CD4-positive, alpha-beta T cell treated with Interleukin-15 for 4 hours (primary cell): ENCODE measurements at regions not wholly inside any gene's neighbourhood (a gene's known extent, or its start where the extent isn't known, plus 50 kb on each side); places are given as distances from the start of the nearest gene placed in this dataset.

ENCODE experiments used
- DNase-seq: peaks from one replicate; pipeline ENCODE4 v3.0.0-alpha.2; 2020; ENCODE audit warnings: low spot score

DNA sequence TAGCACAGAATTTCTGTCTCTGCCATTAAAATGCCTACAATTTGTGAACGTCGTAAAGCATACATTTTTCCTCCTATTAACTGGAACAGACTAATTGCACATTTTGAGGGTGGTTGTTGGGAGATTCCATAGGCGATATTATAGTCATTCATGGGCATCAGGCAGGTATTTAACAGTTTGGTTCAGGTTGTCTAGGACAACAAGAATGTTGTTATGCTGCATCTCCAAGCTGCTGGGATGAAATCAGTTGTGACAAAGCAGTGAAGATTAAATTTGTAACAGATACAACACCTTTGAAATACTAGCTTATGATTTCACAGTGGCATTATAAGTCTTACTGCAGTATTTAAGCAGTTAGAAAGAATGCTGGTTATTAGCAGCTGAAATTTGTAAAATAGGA lies 339.7 kb upstream of the PITX2 start:
- no peak for DNase-seq

- DNase-seq: no peak
These were observed 340.9 kb upstream of the PITX2 start for GRCh38 chr4:110963662-110964280.

DNA sequence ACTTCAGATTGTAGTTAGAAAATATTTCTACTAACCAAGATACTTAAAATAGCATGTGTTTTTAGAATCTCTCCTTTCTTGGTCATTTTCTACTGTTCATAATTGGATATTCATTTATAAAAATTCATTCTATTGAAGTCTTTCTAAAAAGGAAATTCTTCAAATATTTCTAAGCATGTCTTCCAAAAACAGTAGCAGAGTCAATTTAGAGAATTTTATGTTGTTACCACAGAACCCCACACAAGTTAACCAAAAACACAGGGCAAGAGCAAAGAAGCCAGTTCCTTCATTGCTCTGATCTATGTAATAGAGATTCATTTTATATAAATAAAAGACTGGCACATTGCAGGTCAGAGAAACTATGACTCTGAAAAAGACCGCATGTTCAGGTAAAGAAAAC lies 345.1 kb upstream of the PITX2 start:
- DNase-seq: no peak

DNA sequence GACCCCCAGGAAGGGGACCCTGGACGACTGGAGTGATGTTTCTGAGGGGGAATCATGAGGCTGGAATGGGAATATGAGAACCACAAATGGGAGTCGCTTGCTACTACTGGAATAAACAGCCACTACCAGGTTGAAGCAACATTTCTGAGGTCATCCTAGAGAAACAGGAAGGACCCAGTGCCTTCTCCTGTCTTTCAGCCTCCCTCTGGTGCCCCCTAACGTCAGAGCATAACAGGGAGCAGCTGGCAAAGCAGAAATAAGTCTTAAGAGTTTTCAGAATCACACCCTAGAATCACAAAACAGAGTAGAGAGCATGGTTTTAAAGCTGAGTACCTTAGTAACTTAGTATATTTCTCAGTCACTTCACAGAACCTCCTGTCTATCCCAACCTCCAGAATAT lies 347.8 kb upstream of the PITX2 start:
- DNase-seq: no peak

DNA sequence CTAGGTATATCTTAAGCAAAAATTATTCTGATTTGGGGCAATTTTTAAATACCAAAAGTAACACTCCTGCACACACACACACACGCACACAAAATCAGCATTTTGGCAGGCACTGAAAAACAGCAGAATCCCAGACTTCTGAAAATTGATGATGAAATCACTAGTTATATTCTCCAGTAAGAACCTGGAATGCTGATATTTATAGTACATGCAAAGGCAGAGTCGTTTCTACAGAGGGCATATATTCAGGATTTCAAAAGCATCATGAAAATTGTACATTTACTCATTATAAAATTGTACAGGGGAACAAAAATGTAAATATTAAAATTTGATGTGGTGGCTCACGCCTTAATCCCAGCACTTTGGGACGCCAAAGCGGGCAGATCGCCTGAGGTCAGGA lies 352.5 kb upstream of the PITX2 start:
- no peak for DNase-seq

DNA sequence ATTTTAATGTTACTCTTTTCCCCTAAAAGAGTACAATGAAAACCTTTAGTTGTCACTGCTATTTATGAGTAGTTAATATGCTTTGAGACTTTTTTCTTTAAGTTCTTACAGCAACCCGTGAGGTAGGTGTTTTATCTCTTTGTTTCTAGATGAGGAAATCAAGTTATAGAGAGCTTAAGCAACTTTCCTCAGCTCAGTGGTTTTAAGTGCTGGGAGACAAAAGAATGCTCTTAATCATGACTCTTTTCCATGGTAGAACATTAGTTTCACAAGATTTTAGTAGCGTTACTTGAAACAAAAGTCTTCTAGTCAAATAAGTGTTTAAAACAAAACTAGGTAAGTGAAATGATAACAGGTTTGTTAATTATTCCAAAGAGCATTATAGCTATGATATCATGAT lies 354.7 kb upstream of the PITX2 start:
- DNase-seq: no peak

GRCh38 chr4:110978761-110979160 lies 355.9 kb upstream of the PITX2 start:
- no peak for DNase-seq

GRCh38 chr4:110982486-110982885 lies 359.6 kb upstream of the PITX2 start:
- no peak for DNase-seq

- DNase-seq: no peak
These were observed 365.8 kb upstream of the PITX2 start for GRCh38 chr4:110988722-110989121.

DNA sequence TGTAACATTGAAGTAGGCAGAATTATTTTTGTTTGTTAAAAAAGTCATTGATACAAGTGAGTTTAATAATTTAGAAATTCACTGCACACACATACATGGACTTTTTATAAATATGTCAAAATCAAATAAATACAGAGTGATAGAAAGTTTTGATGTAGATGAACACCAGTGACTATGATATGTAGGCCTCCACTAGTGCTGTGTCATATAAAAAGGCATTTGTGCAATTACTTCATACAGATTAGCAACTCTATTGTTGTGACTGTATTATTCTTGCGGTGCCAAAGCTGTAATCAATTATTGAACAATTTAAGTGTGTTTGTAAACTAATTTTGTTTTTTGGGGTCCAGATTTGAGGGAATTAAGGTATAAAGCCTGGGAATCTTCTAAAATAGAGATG lies 366.2 kb upstream of the PITX2 start:
- no peak for DNase-seq

GRCh38 chr4:110994781-110995180 lies 371.9 kb upstream of the PITX2 start:
- no peak for DNase-seq

DNA sequence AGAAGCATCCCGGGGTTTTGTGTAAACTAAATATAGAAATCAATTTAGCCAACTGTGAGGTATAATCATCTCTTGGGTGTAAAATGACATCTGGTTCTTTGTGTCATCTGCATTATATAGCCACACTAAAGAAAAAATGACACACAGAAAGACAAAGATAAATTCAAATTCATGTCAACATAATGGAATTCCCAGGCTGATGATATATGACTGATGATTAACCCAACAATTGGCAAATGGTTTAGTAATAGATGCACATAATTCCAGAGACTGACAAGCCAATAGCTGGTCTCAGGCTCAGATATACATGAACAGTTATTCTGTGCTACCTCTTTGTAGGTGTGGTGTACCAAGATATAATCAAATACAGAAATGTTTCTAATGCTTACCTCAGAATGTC lies 375.4 kb upstream of the PITX2 start:
- DNase-seq: no peak

DNA sequence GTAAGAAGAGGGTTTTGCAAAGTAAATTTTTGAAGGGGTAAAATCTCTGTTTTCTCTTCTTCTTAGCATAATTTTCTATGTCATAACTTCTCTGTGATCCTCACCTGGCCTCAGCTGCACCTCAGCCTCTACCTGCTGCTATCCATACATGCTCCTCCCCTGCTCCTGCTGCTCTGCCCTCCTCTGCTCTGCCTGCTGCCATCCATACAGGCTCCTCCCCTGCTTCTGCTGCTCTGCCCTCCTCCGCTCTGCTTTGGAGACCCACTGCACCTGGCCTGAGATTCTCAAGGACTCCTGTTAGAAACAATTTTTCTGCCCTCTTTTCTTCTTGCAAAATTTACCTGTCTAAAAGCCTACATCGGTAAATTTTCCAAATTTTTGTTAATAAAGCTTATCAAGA lies 388.6 kb upstream of the PITX2 start:
- no peak for DNase-seq

DNA sequence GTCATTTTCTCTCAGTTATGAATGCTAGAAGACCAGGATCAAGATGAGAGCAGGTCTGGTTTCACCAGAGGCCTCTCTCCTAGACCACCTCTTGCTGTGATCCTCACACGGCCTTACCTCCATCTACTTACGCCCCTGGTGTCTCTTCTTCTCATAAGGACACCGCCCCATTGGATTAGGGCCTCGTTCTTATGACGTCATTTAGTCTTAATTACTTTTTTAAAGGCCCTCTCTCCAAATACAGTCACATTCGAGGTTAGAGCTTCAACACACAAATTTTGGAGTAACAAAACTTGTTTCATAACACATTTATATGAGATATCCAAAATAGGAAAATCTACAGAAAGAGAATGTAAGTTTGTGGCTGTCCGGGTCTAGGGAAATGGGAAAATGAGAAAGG lies 391.0 kb upstream of the PITX2 start:
- no peak for DNase-seq

DNA sequence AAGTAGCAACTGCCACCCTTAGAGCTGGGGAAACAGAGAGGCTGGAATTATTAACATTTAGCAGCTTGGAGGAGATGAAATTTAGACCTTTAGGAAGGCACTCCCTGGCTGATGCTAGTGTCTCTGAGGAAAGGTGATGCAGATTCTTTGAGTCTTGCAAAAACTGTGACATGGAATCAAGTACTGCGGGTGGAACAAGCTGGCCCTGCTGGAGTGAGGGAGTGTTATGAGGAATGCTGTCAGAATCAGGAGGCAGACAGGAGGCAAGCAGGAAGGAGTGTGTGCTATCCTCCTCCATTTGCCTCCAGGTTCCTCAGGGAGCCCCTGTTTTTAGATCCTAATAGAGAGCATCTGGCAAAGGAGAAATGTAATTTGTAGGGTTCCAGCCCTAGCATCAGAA lies 391.7 kb upstream of the PITX2 start:
- DNase-seq: no peak

GRCh38 chr4:111016416-111016815 lies 393.5 kb upstream of the PITX2 start:
- no peak for DNase-seq

- DNase-seq: no peak
These were observed 395.3 kb upstream of the PITX2 start for GRCh38 chr4:111018216-111018615.

- no peak for DNase-seq
These were observed 397.6 kb upstream of the PITX2 start for GRCh38 chr4:111020476-111020875.

DNA sequence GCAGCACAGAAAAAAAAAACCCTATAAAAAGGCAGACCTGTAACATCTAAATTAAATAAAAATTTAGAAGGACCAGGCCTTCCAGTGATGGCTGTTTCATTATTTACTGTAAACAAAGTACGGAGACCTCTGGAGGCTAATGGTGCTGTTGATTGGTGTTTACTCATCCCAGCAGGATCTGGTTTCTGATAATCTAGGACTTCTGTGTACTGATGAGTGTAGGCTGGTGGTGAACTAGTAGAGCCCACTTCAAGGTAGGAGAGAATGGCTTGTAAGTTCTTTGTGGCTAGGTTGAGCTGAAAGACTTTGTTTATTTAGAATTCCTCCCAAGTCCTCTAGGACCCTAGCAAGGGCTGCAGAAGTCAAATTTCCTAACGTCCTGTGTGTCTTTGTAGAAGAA lies 398.1 kb upstream of the PITX2 start:
- DNase-seq: no peak

- DNase-seq: no peak
These were observed 399.9 kb upstream of the PITX2 start for GRCh38 chr4:111022758-111023157.

DNA sequence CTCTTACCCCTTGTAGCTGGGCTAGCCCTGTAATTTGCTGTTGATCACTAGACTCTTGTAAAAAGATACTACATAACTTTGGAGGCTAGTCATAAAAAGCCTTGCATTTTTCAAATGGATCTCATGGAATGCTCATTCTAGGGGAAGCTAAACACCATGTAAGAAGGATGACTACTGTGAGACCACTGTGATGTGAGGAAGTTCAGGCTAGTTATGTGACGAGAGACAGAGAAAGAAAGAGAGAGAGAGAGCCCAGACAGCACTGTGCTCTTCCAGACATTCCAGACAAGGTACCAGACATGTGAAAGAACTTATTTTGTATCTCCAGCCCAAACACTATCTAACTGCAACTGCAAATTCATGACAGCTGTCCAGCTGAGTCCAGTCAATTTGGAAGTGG lies 404.6 kb upstream of the PITX2 start:
- no peak for DNase-seq

DNA sequence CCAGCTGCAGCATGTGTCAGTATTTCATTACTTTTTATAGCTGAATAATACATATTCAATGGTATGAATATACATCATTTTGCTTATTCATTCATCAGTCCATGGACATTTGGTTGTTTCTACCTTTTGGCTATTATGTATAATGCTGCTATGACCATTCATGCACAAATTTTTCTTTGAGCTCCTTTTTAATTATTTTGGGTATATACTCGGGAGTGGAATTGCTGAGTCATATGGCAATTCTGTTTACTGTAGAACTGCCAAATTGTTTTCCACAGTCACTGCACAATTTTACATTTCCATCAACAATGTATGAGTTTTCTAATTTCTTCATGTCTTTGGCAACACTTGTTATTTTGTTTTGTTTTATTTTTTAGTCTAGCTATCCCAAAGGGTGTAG lies 405.9 kb upstream of the PITX2 start:
- no peak for DNase-seq

GRCh38 chr4:111031001-111031579 lies 408.2 kb upstream of the PITX2 start:
- no peak for DNase-seq

DNA sequence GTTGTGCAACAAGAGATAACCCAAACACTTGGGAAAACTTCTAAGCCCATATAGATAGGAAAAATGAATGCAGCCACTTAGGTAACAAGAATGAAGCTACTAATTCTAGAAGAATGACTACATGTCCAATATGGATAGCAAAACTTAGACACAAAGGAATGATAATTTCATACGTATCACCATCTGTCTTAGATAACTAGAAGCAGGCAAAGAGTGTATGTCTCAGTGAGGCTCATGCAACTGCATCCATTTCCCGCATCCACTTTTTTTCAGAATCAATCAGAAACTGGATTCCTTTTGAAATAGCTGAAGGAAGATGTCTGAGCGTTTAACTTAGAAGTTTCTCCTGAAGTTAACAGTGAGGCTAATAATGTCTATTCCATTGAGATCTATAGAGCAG lies 408.7 kb upstream of the PITX2 start:
- no peak for DNase-seq
